Hepatocyte (in vitro differentiated cells): ENCODE measurements at regions not wholly inside any gene's neighbourhood (a gene's known extent, or its start where the extent isn't known, plus 50 kb on each side); places are given as distances from the start of the nearest gene placed in this dataset.

ENCODE experiments used
- CTCF ChIP-seq: fragments of 200-600 bp; sonication (generic); IDR thresholded peaks from 2 replicates; pipeline ENCODE4 v1.5.1; 2016; ENCODE audit warnings: antibody characterized with exemption, mild to moderate bottlenecking; ENCODE audit not compliant: poor library complexity
- EZH2 ChIP-seq: fragments of 200-600 bp; sonication (generic); IDR thresholded peaks from 2 replicates; pipeline ENCODE4 v1.6.1; 2016; ENCODE audit warnings: antibody characterized with exemption, mild to moderate bottlenecking, borderline replicate concordance
- EZH2phosphoT487 ChIP-seq: fragments of 200-600 bp; sonication (generic); IDR thresholded peaks from one replicate; pipeline ENCODE4 v1.6.1; 2018; ENCODE audit warnings: antibody characterized with exemption, mild to moderate bottlenecking, low read depth, moderate library complexity; ENCODE audit not compliant: unreplicated experiment, severe bottlenecking

GRCh38 chr2:184540246-184540789 lies 58.0 kb upstream of the ZNF804A start:
- TF ChIP-seq CTCF (no peak), EZH2 (no peak), EZH2phosphoT487 (no peak)
